Right lobe of liver (tissue), 4 donors: ENCODE measurements at regions not wholly inside any gene's neighbourhood (a gene's known extent, or its start where the extent isn't known, plus 50 kb on each side); places are given as distances from the start of the nearest gene placed in this dataset.

Source experiments
- CTCF ChIP-seq, 4 donors: fragments of 200-600 bp in 3 of 4; fragments of 450-650 bp in 1 of 4; IDR thresholded peaks; one replicate each; pipeline versions ENCODE4 v1.5.1 to v1.8.0; 2016 to 2022; ENCODE audit warnings: antibody characterized with exemption in 4 of 4, mild to moderate bottlenecking in 2 of 4
- POLR2A ChIP-seq: fragments of 450-650 bp; IDR thresholded peaks from one replicate; pipeline ENCODE4 v1.6.1; 2017; ENCODE audit warnings: antibody characterized with exemption, mild to moderate bottlenecking
- donor health status: DM: no; HTN: no; CAD: no.
- donor health status: DM: no; HTN: no; CAD: no.
- donor health status: DM: no; HTN: yes; CAD: no.

GRCh38 chr10:9605231-9605630 lies 1412.4 kb upstream of the CELF2 start:
- TF ChIP-seq CTCF (IDR thresholded peaks at IDR 0.05) = no peak
- no peak for TF ChIP-seq POLR2A
